Caco-2 (cell line): ENCODE measurements at regions not wholly inside any gene's neighbourhood (a gene's known extent, or its start where the extent isn't known, plus 50 kb on each side); places are given as distances from the start of the nearest gene placed in this dataset.

ENCODE experiments used
- BruUV-seq: library from RNA; stranded (reverse); fragments of 400-500 nt; replicated peaks from 2 replicates; lab custom pipeline; 2021; lab: Mats Ljungman, UMichigan
- CTCF ChIA-PET: fragments of 300-600 bp; sonication (Branson Sonifier 250); formaldehyde crosslinking; loops from one replicate; lab custom pipeline; 2022; ENCODE audit warnings: antibody characterized with exemption; lab: Charles Lee
- POLR2A ChIA-PET: fragments of 300-600 bp; sonication (Branson Sonifier 250); formaldehyde crosslinking; loops from one replicate; lab custom pipeline; 2022; ENCODE audit warnings: antibody characterized with exemption; lab: Charles Lee
- DNase-seq, 2 experiments: peaks; one replicate each; pipeline versions ENCODE4 v3.0.0 to v3.0.0-alpha.2; 2020 to 2022
- H3K27me3 ChIP-seq: replicated peaks from 2 replicates; pipeline ENCODE4 v1.6.0; 2011; ENCODE audit warnings: low read length; ENCODE audit not compliant: control insufficient read depth, insufficient read depth
- H3K36me3 ChIP-seq: 2 replicates; pipeline ENCODE4 v1.5.1; 2011; ENCODE audit warnings: low read length; ENCODE audit not compliant: control insufficient read depth, insufficient read depth
- H3K4me1 ChIP-seq: fragments of 250-450 bp; sonication (Bioruptor Pico); 2 replicates; pipeline ENCODE4 v1.5.1; 2020; ENCODE audit warnings: mild to moderate bottlenecking
- H3K4me3 ChIP-seq: 2 replicates; pipeline ENCODE4 v1.5.1; 2011; ENCODE audit warnings: low read depth, mild to moderate bottlenecking, control low read depth, low read length
- H3K9me3 ChIP-seq: fragments of 250-450 bp; sonication (Bioruptor Pico); 2 replicates; pipeline ENCODE4 v1.5.1; 2020; ENCODE audit warnings: mild to moderate bottlenecking, moderate library complexity
- H3K27ac Mint-ChIP-seq: one replicate; pipeline ENCODE4 v1.8.0; 2022; ENCODE audit warnings: mixed read lengths; ENCODE audit not compliant: unreplicated experiment
- H3K27me3 Mint-ChIP-seq: one replicate; pipeline ENCODE4 v1.8.0; 2022; ENCODE audit warnings: mixed read lengths; ENCODE audit not compliant: insufficient read depth, unreplicated experiment
- H3K36me3 Mint-ChIP-seq: one replicate; pipeline ENCODE4 v1.8.0; 2022; ENCODE audit warnings: mild to moderate bottlenecking, mixed read lengths; ENCODE audit not compliant: insufficient read depth, unreplicated experiment
- H3K4me1 Mint-ChIP-seq: one replicate; pipeline ENCODE4 v1.8.0; 2022; ENCODE audit warnings: low read depth, mixed read lengths; ENCODE audit not compliant: unreplicated experiment
- H3K4me3 Mint-ChIP-seq: one replicate; pipeline ENCODE4 v1.8.0; 2022; ENCODE audit warnings: mild to moderate bottlenecking, moderate library complexity, mixed read lengths; ENCODE audit not compliant: unreplicated experiment
- H3K9me3 Mint-ChIP-seq: one replicate; pipeline ENCODE4 v1.8.0; 2022; ENCODE audit warnings: mixed read lengths; ENCODE audit not compliant: unreplicated experiment
- CTCF ChIP-seq, 2 experiments: fragments of 200-600 bp in 1 of 2; IDR thresholded peaks; 1 replicate in 1 of 2; 2 replicates in 1 of 2; pipeline versions ENCODE4 v1.5.1 to v1.8.0; 2011 to 2022; ENCODE audit warnings: antibody characterized with exemption in 1 of 2, control low read depth in 1 of 2, inconsistent platforms in 1 of 2, low read depth in 1 of 2, low read length in 1 of 2, mild to moderate bottlenecking in 1 of 2, moderate library complexity in 1 of 2; ENCODE audit not compliant: insufficient read depth in 1 of 2, severe bottlenecking in 1 of 2, unreplicated experiment in 1 of 2
- intact Hi-C: fragments of 100-400 bp; cut with micrococcal nuclease; formaldehyde crosslinking; loops from one replicate; pipeline ENCODE4 v1.10.0; 2022; ENCODE audit not compliant: unreplicated experiment

- Mint-ChIP-seq H3K27ac (no peak overlapping the region), H3K27me3 (peaks cover 33% of the 10 kb centered on the region), H3K9me3 (no peaks in the 10 kb centered on the region), H3K4me3 (no peak overlapping the region), H3K36me3 (no peaks in the 10 kb centered on the region), H3K4me1 (no peaks in the 10 kb centered on the region)
- DNase-seq: no peak
- CTCF ChIA-PET: no interaction called here
- no peak for TF ChIP-seq CTCF (IDR thresholded peaks at IDR 0.05; ENCODE audit: insufficient read depth in 1 of 2, low read depth in 1 of 2, low read length in 1 of 2, severe bottlenecking in 1 of 2, unreplicated experiment in 1 of 2)
- no peaks in the 10 kb centered on the region; the same call in 1 of the 2 replicates for H3K27me3 ChIP-seq
- POLR2A ChIA-PET: no interaction called here
- H3K4me3 ChIP-seq: no peak overlapping the region
- no peaks in the 10 kb centered on the region for H3K36me3 ChIP-seq
- BruUV-seq: no TSS peak
- H3K4me1 ChIP-seq: no peaks in the 10 kb centered on the region
- intact Hi-C loops: no loop called here
- H3K9me3 ChIP-seq: no peaks in the 10 kb centered on the region
These were observed 238.4 kb upstream of the MKI67 start for GRCh38 chr10:128364631-128365030.

GRCh38 chr10:128365156-128365725, 239.0 kb upstream of the MKI67 start:
- BruUV-seq: no TSS peak
- Histone ChIP-seq H3K4me1 (no peaks in the 10 kb centered on the region), H3K4me3 (no peak overlapping the region), H3K9me3 (no peaks in the 10 kb centered on the region), H3K36me3 (no peaks in the 10 kb centered on the region), H3K27me3 (no peaks in the 10 kb centered on the region; the same call in 1 of the 2 replicates)
- Mint-ChIP-seq H3K27me3 (peaks cover 33% of the 10 kb centered on the region), H3K4me1 (no peaks in the 10 kb centered on the region), H3K4me3 (no peak overlapping the region), H3K27ac (no peak overlapping the region), H3K9me3 (no peaks in the 10 kb centered on the region), H3K36me3 (no peaks in the 10 kb centered on the region)
- POLR2A ChIA-PET: no interaction called here
- CTCF ChIA-PET: no interaction called here
- TF ChIP-seq CTCF (IDR thresholded peaks at IDR 0.05; ENCODE audit: insufficient read depth in 1 of 2, low read depth in 1 of 2, low read length in 1 of 2, severe bottlenecking in 1 of 2, unreplicated experiment in 1 of 2): no peak
- DNase-seq: no peak
- intact Hi-C loops: no loop called here

- TF ChIP-seq CTCF (IDR thresholded peaks at IDR 0.05; ENCODE audit: insufficient read depth in 1 of 2, low read depth in 1 of 2, low read length in 1 of 2, severe bottlenecking in 1 of 2, unreplicated experiment in 1 of 2): no peak
- H3K9me3 ChIP-seq: no peaks in the 10 kb centered on the region
- H3K4me3 Mint-ChIP-seq: no peak overlapping the region
- H3K27ac Mint-ChIP-seq: no peak overlapping the region
- ChIA-PET POLR2A (no interaction called here), CTCF (no interaction called here)
- H3K9me3 Mint-ChIP-seq: no peaks in the 10 kb centered on the region
- no peaks in the 10 kb centered on the region; the same call in 1 of the 2 replicates for H3K27me3 ChIP-seq
- H3K36me3 ChIP-seq: no peaks in the 10 kb centered on the region
- BruUV-seq: no TSS peak
- intact Hi-C loops: no loop called here
- no peaks in the 10 kb centered on the region for H3K36me3 Mint-ChIP-seq
- H3K4me3 ChIP-seq: no peak overlapping the region
- DNase-seq: no peak
- peaks cover 33% of the 10 kb centered on the region for H3K27me3 Mint-ChIP-seq
- no peaks in the 10 kb centered on the region for H3K4me1 ChIP-seq
- no peaks in the 10 kb centered on the region for H3K4me1 Mint-ChIP-seq
These were observed 241.6 kb upstream of the MKI67 start for GRCh38 chr10:128367807-128368206.
